ENCODE measurements at regions not wholly inside any gene's neighbourhood (a gene's known extent, or its start where the extent isn't known, plus 50 kb on each side); places are given as distances from the start of the nearest gene placed in this dataset.

DNA sequence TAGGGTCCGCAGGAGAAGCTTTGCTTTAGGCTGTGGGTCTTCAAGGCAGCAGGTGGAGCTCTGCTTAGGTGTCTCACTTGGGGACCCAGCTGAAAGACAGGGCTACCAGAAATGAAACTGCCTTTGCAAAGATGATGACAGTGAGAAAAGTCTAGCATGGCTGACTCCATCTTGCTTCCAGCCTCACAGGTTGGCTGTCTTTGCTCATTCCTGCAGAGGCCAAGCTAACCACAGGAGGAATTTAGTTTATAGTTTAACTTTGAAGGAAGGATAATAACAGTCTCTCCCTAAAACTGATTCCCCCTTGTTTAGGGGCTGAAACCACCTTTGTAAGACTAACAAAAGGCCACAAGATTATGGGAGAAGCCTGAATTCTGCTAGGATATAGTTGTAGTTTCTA is 252.4 kb downstream of the UQCRFS1 start:
- no peaks in the 10 kb centered on the region for H3K27me3 ChIP-seq
- ATAC-seq, result no peak
- TF ChIP-seq, protein P1, sequence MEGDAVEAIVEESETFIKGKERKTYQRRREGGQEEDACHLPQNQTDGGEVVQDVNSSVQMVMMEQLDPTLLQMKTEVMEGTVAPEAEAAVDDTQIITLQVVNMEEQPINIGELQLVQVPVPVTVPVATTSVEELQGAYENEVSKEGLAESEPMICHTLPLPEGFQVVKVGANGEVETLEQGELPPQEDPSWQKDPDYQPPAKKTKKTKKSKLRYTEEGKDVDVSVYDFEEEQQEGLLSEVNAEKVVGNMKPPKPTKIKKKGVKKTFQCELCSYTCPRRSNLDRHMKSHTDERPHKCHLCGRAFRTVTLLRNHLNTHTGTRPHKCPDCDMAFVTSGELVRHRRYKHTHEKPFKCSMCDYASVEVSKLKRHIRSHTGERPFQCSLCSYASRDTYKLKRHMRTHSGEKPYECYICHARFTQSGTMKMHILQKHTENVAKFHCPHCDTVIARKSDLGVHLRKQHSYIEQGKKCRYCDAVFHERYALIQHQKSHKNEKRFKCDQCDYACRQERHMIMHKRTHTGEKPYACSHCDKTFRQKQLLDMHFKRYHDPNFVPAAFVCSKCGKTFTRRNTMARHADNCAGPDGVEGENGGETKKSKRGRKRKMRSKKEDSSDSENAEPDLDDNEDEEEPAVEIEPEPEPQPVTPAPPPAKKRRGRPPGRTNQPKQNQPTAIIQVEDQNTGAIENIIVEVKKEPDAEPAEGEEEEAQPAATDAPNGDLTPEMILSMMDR (IDR thresholded peaks at IDR 0.05 in 4 of 5, conservative IDR thresholded peaks at IDR 0.05 in 1 of 5), result no peak
- no peak for TF ChIP-seq POLR2A (IDR thresholded peaks at IDR 0.05)
- no peak overlapping the region for H3K4me3 ChIP-seq
- in situ Hi-C loops (cut with MboI; ENCODE audit: low sequenced_read_pairs in 4 of 4) (no loop called here), intact Hi-C loops (cut with DNase I; ENCODE audit: low total_unique reads) (no loop called here)
- H3K4me1 ChIP-seq, result no peaks in the 10 kb centered on the region
- no peak overlapping the region for H3K27ac ChIP-seq
- DNase-seq, result no peak
- no peaks in the 10 kb centered on the region for H3K36me3 ChIP-seq
- no peaks in the 10 kb centered on the region for H3K9me3 ChIP-seq

DNA sequence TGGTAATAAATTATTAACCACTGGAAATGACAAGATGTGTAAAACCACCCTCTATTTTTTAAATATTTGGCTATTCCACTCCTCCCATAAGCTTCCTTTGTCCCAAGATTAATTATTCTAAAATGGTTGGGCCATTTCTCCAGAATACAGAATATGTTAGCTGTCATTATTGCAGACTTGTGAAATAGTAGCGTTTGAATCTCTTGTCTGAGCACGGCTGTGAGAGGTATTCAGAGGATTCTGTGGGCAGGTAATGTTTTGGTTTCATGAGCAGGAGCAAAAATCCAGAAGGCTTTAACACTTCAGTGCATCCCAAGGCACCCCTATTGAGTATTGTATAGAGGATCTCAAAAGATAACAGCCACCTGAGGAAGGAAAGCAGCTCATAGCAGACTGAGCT is 256.0 kb downstream of the UQCRFS1 start:
- intact Hi-C loops (cut with DNase I; ENCODE audit: low total_unique reads), result no loop called here
- Histone ChIP-seq H3K27me3 (no peaks in the 10 kb centered on the region), H3K27ac (no peak overlapping the region), H3K4me1 (no peaks in the 10 kb centered on the region), H3K36me3 (no peaks in the 10 kb centered on the region), H3K9me3 (no peaks in the 10 kb centered on the region), H3K4me3 (no peak overlapping the region)
- DNase-seq, result no peak
- TF ChIP-seq, protein P1 (IDR thresholded peaks at IDR 0.05 in 4 of 5, conservative IDR thresholded peaks at IDR 0.05 in 1 of 5), result no peak
- TF ChIP-seq POLR2A (IDR thresholded peaks at IDR 0.05), result no peak
- ATAC-seq, result no peak
- in situ Hi-C loops (cut with MboI; ENCODE audit: low sequenced_read_pairs in 4 of 4), result no loop called here

DNA sequence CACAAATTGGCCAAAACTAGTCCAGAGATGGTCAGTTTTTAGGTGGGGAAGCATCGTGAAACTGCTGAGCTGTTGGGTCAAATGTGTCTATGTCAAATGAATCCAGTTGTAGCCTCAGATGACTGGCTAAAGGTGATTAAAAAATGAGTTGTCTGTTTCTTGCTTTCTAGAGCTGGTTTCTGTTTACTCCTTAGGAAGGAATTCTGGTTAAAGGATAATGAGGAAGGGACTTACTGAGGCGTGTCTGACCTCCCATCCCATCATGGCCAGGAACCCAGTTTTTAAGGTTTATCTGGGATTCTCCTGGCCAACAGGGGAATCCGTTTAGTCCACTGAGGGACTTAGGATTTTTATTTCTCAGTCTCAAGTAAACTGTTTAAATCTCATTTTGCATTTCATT is 256.5 kb downstream of the UQCRFS1 start:
- no peaks in the 10 kb centered on the region for H3K36me3 ChIP-seq
- intact Hi-C loops (cut with DNase I; ENCODE audit: low total_unique reads), result no loop called here
- no peaks in the 10 kb centered on the region for H3K27me3 ChIP-seq
- H3K9me3 ChIP-seq, result no peaks in the 10 kb centered on the region
- TF ChIP-seq, protein P1 (IDR thresholded peaks at IDR 0.05 in 4 of 5, conservative IDR thresholded peaks at IDR 0.05 in 1 of 5), result no peak
- TF ChIP-seq POLR2A (IDR thresholded peaks at IDR 0.05), result no peak
- no peaks in the 10 kb centered on the region for H3K4me1 ChIP-seq
- H3K27ac ChIP-seq, result no peak overlapping the region
- no peak for DNase-seq
- H3K4me3 ChIP-seq, result no peak overlapping the region
- in situ Hi-C loops (cut with MboI; ENCODE audit: low sequenced_read_pairs in 4 of 4), result no loop called here
- no peak for ATAC-seq

DNA sequence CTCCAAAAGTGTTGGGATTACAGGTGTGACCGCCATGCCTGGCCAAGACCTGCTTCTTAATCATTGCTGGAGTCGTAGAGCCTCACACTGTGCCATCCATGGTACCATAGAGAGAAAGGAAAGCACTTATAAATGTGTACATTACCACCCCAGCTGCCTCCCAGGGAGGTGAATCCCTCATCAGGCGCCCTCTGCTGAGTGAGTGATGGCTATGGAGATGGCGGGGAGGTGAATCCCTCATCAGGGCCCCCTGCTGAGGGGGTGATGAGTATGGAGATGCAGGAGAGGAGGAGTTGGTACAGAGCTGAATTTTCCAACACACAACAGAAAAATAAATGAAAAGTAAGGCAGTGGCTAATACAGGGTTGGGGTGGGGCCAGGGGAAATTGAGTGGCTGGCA is 263.4 kb downstream of the UQCRFS1 start:
- Histone ChIP-seq H3K27me3 (no peaks in the 10 kb centered on the region), H3K27ac (no peak overlapping the region), H3K4me1 (no peaks in the 10 kb centered on the region), H3K36me3 (no peaks in the 10 kb centered on the region), H3K4me3 (no peak overlapping the region), H3K9me3 (no peaks in the 10 kb centered on the region)
- ATAC-seq, result no peak
- in situ Hi-C loops (cut with MboI; ENCODE audit: low sequenced_read_pairs in 4 of 4) (no loop called here), intact Hi-C loops (cut with DNase I; ENCODE audit: low total_unique reads) (no loop called here)
- TF ChIP-seq POLR2A (IDR thresholded peaks at IDR 0.05), result no peak
- TF ChIP-seq, protein P1 (IDR thresholded peaks at IDR 0.05 in 4 of 5, conservative IDR thresholded peaks at IDR 0.05 in 1 of 5), result no peak
- no peak for DNase-seq

DNA sequence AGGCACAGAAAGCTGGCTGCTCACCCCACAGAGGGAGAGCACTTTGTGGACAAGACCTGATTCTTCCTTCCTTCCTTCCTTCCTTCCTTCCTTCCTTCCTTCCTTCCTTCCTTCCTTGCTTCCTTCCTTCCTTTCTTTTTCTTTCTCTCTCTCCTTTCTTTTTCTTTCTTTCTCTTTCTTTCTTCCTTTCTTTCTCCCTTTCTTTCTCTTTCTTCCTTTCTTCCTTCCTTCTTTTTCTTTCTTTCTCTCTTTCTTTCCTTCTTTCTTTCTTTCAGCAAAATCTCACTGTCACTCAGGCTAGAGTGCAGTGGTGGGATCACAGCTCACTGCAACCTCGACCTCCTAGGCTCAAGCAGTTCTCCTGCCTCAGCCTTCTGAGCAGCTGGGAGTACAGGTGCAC is 263.9 kb downstream of the UQCRFS1 start:
- H3K9me3 ChIP-seq, result no peaks in the 10 kb centered on the region

More for the DNA sequence above, 263.9 kb downstream of the UQCRFS1 start:
- H3K4me3 ChIP-seq, result no peak overlapping the region
- in situ Hi-C loops (cut with MboI; ENCODE audit: low sequenced_read_pairs in 4 of 4) (no loop called here), intact Hi-C loops (cut with DNase I; ENCODE audit: low total_unique reads) (no loop called here)
- H3K36me3 ChIP-seq, result no peaks in the 10 kb centered on the region
- H3K27ac ChIP-seq, result no peak overlapping the region
- no peak for DNase-seq
- ATAC-seq, result no peak
- no peaks in the 10 kb centered on the region for H3K4me1 ChIP-seq
- TF ChIP-seq, protein P1 (IDR thresholded peaks at IDR 0.05 in 4 of 5, conservative IDR thresholded peaks at IDR 0.05 in 1 of 5), result no peak
- TF ChIP-seq POLR2A (IDR thresholded peaks at IDR 0.05), result no peak
- H3K27me3 ChIP-seq, result no peaks in the 10 kb centered on the region

Measured in gastrocnemius medialis (tissue), 4 donors.